ENCODE measurements at regions not wholly inside any gene's neighbourhood (a gene's known extent, or its start where the extent isn't known, plus 50 kb on each side); places are given as distances from the start of the nearest gene placed in this dataset.
"Not testable (repeated sequence)": the region's sequence is repeated elsewhere in the genome, so short reads cannot be mapped to it uniquely, and the experiment has no call there.

- Mint-ChIP-seq H3K27me3 (no peaks in the 10 kb centered on the region), H3K27ac (peak overlapping the region in 1 of 7 donors; percentile 70), H3K4me3 (no peak overlapping the region), H3K4me1 (peaks cover 0 to 1% (median 0%) of the 10 kb centered on the region in 4 donors), H3K36me3 (peaks cover 0 to 9% of the 10 kb centered on the region in 2 donors), H3K9me3 (no peaks in the 10 kb centered on the region)
- Histone ChIP-seq H3K27me3 (ENCODE audit: insufficient read depth, low read length) (no peaks in the 10 kb centered on the region), H3K27ac (ENCODE audit: low read depth, low read length) (no peak overlapping the region), H3K9me3 (ENCODE audit: control insufficient read depth in 1 of 2, low read length in 2 of 2) (no peaks in the 10 kb centered on the region), H3K36me3 (ENCODE audit: insufficient read depth, low read length) (no peaks in the 10 kb centered on the region), H3K4me3 (ENCODE audit: low read length in 2 of 2) (no peak overlapping the region), H3K4me1 (ENCODE audit: insufficient read depth, low read length) (no peaks in the 10 kb centered on the region)
- no peak for DNase-seq
- intact Hi-C loops (cut with micrococcal nuclease), result no loop called here
- CTCF ChIA-PET (ENCODE audit: partially characterized antibody), result no interaction called here
- POLR2A ChIA-PET (ENCODE audit: partially characterized antibody), result no interaction called here
Measured at GRCh38 chr2:241997017-241997416, 127.5 kb downstream of the RTP5 start.

GRCh38 chr2:241999184-241999583 is 129.7 kb downstream of the RTP5 start:
- no peaks in the 10 kb centered on the region for H3K27me3 ChIP-seq (ENCODE audit: insufficient read depth, low read length)
- H3K27ac Mint-ChIP-seq, result no peak overlapping the region
- intact Hi-C loops (cut with micrococcal nuclease), result no loop called here
- no peak overlapping the region for H3K4me3 Mint-ChIP-seq
- H3K27ac ChIP-seq (ENCODE audit: low read depth, low read length), result no peak overlapping the region
- peaks cover 11% of the 10 kb centered on the region for H3K4me1 ChIP-seq (ENCODE audit: insufficient read depth, low read length)
- no peak for DNase-seq
- ChIA-PET CTCF (ENCODE audit: partially characterized antibody) (interaction anchor here (1.4 kb wide), 1 partner anchor 48 kb away, joined by 4 read pairs; no protein-coding TSS in a partner anchor), POLR2A (ENCODE audit: partially characterized antibody) (no interaction called here)
- no peaks in the 10 kb centered on the region for H3K27me3 Mint-ChIP-seq
- peaks cover 7 to 13% (median 8%) of the 10 kb centered on the region in 4 donors for H3K4me1 Mint-ChIP-seq
- H3K4me3 ChIP-seq (ENCODE audit: low read length in 2 of 2), result no peak overlapping the region
- H3K9me3 Mint-ChIP-seq, result no peaks in the 10 kb centered on the region
- H3K36me3 Mint-ChIP-seq, result peaks cover 0 to 9% of the 10 kb centered on the region in 2 donors
- H3K9me3 ChIP-seq (ENCODE audit: control insufficient read depth in 1 of 2, low read length in 2 of 2), result no peaks in the 10 kb centered on the region
- H3K36me3 ChIP-seq (ENCODE audit: insufficient read depth, low read length), result no peaks in the 10 kb centered on the region

GRCh38 chr2:242001853-242002252 is 132.3 kb downstream of the RTP5 start:
- ChIA-PET CTCF (ENCODE audit: partially characterized antibody) (no interaction called here), POLR2A (ENCODE audit: partially characterized antibody) (no interaction called here)
- no peak overlapping the region for H3K27ac ChIP-seq (ENCODE audit: low read depth, low read length)
- peaks cover 11% of the 10 kb centered on the region for H3K4me1 ChIP-seq (ENCODE audit: insufficient read depth, low read length)
- H3K9me3 Mint-ChIP-seq, result no peaks in the 10 kb centered on the region
- peak overlapping the region in 1 of 8 donors; percentile 1 for H3K4me3 Mint-ChIP-seq
- peaks cover 7 to 13% (median 8%) of the 10 kb centered on the region in 4 donors for H3K4me1 Mint-ChIP-seq
- H3K9me3 ChIP-seq (ENCODE audit: control insufficient read depth in 1 of 2, low read length in 2 of 2), result no peaks in the 10 kb centered on the region
- H3K4me3 ChIP-seq (ENCODE audit: low read length in 2 of 2), result no peak overlapping the region
- no peaks in the 10 kb centered on the region for H3K27me3 Mint-ChIP-seq
- no peak overlapping the region for H3K27ac Mint-ChIP-seq
- H3K36me3 ChIP-seq (ENCODE audit: insufficient read depth, low read length), result no peaks in the 10 kb centered on the region
- peaks cover 0 to 9% of the 10 kb centered on the region in 2 donors for H3K36me3 Mint-ChIP-seq
- no peaks in the 10 kb centered on the region for H3K27me3 ChIP-seq (ENCODE audit: insufficient read depth, low read length)
- no peak for DNase-seq
- intact Hi-C loops (cut with micrococcal nuclease), result no loop called here

GRCh38 chr2:242002944-242003343 is 133.4 kb downstream of the RTP5 start:
- Mint-ChIP-seq H3K4me3 (peak overlapping the region in 6 of 8 donors; percentile 29 to 72 (median 65)), H3K4me1 (peaks cover 7 to 13% (median 8%) of the 10 kb centered on the region in 4 donors), H3K27ac (peak overlapping the region in 5 of 7 donors; percentile 13 to 84 (median 19)), H3K9me3 (no peaks in the 10 kb centered on the region), H3K36me3 (no peaks in the 10 kb centered on the region), H3K27me3 (no peaks in the 10 kb centered on the region)
- peak in 3 of 5 donors; percentile 12 to 21 (median 15) for DNase-seq
- CTCF ChIA-PET (ENCODE audit: partially characterized antibody), result no interaction called here
- Histone ChIP-seq H3K4me3 (ENCODE audit: low read length in 2 of 2) (no peak overlapping the region), H3K9me3 (ENCODE audit: control insufficient read depth in 1 of 2, low read length in 2 of 2) (no peaks in the 10 kb centered on the region), H3K27me3 (ENCODE audit: insufficient read depth, low read length) (no peaks in the 10 kb centered on the region), H3K27ac (ENCODE audit: low read depth, low read length) (no peak overlapping the region), H3K36me3 (ENCODE audit: insufficient read depth, low read length) (no peaks in the 10 kb centered on the region), H3K4me1 (ENCODE audit: insufficient read depth, low read length) (peaks cover 11% of the 10 kb centered on the region)
- POLR2A ChIA-PET (ENCODE audit: partially characterized antibody), result interaction anchor here (0.7 kb wide), 1 partner anchor 18 kb away, joined by 3 read pairs; no protein-coding TSS in a partner anchor
- intact Hi-C loops (cut with micrococcal nuclease), result no loop called here

- ChIA-PET POLR2A (ENCODE audit: partially characterized antibody) (no interaction called here), CTCF (ENCODE audit: partially characterized antibody) (no interaction called here)
- Mint-ChIP-seq H3K9me3 (no peaks in the 10 kb centered on the region), H3K4me3 (no peak overlapping the region), H3K27ac (no peak overlapping the region), H3K4me1 (peaks cover 7 to 13% (median 8%) of the 10 kb centered on the region in 4 donors), H3K36me3 (no peaks in the 10 kb centered on the region), H3K27me3 (no peaks in the 10 kb centered on the region)
- intact Hi-C loops (cut with micrococcal nuclease), result no loop called here
- no peaks in the 10 kb centered on the region for H3K36me3 ChIP-seq (ENCODE audit: insufficient read depth, low read length)
- H3K27ac ChIP-seq (ENCODE audit: low read depth, low read length), result no peak overlapping the region
- no peaks in the 10 kb centered on the region for H3K9me3 ChIP-seq (ENCODE audit: control insufficient read depth in 1 of 2, low read length in 2 of 2)
- no peaks in the 10 kb centered on the region for H3K27me3 ChIP-seq (ENCODE audit: insufficient read depth, low read length)
- H3K4me1 ChIP-seq (ENCODE audit: insufficient read depth, low read length), result peaks cover 11% of the 10 kb centered on the region
- DNase-seq, result no peak
- H3K4me3 ChIP-seq (ENCODE audit: low read length in 2 of 2), result no peak overlapping the region
Measured at GRCh38 chr2:242004223-242004901, 134.8 kb downstream of the RTP5 start.

GRCh38 chr2:242004902-242005230 is 135.3 kb downstream of the RTP5 start:
- Histone ChIP-seq H3K9me3 (ENCODE audit: control insufficient read depth in 1 of 2, low read length in 2 of 2) (no peaks in the 10 kb centered on the region), H3K27me3 (ENCODE audit: insufficient read depth, low read length) (no peaks in the 10 kb centered on the region), H3K36me3 (ENCODE audit: insufficient read depth, low read length) (no peaks in the 10 kb centered on the region), H3K4me1 (ENCODE audit: insufficient read depth, low read length) (peaks cover 11% of the 10 kb centered on the region), H3K4me3 (ENCODE audit: low read length in 2 of 2) (no peak overlapping the region), H3K27ac (ENCODE audit: low read depth, low read length) (no peak overlapping the region)
- H3K36me3 Mint-ChIP-seq, result no peaks in the 10 kb centered on the region
- no peak for DNase-seq
- intact Hi-C loops (cut with micrococcal nuclease), result no loop called here
- POLR2A ChIA-PET (ENCODE audit: partially characterized antibody), result no interaction called here
- H3K4me3 Mint-ChIP-seq, result no peak overlapping the region
- H3K9me3 Mint-ChIP-seq, result no peaks in the 10 kb centered on the region
- no peak overlapping the region for H3K27ac Mint-ChIP-seq
- CTCF ChIA-PET (ENCODE audit: partially characterized antibody), result no interaction called here
- H3K4me1 Mint-ChIP-seq, result peaks cover 7 to 13% (median 8%) of the 10 kb centered on the region in 4 donors
- no peaks in the 10 kb centered on the region for H3K27me3 Mint-ChIP-seq

GRCh38 chr2:242006091-242006634 is 136.6 kb downstream of the RTP5 start:
- CTCF ChIA-PET (ENCODE audit: partially characterized antibody); intact Hi-C loops (cut with micrococcal nuclease); H3K27me3 ChIP-seq (ENCODE audit: insufficient read depth, low read length); H3K27me3 Mint-ChIP-seq; POLR2A ChIA-PET (ENCODE audit: partially characterized antibody); H3K9me3 Mint-ChIP-seq; H3K36me3 Mint-ChIP-seq; H3K36me3 ChIP-seq (ENCODE audit: insufficient read depth, low read length); H3K9me3 ChIP-seq (ENCODE audit: control insufficient read depth in 1 of 2, low read length in 2 of 2); H3K4me3 ChIP-seq (ENCODE audit: low read length in 2 of 2); DNase-seq; H3K27ac ChIP-seq (ENCODE audit: low read depth, low read length); H3K4me3 Mint-ChIP-seq: not testable (repeated sequence)
- peaks cover 11% of the 10 kb centered on the region for H3K4me1 ChIP-seq (ENCODE audit: insufficient read depth, low read length)
- peak overlapping the region in 1 of 7 donors; percentile 89 for H3K27ac Mint-ChIP-seq
- H3K4me1 Mint-ChIP-seq, result peaks cover 11 to 17% (median 12%) of the 10 kb centered on the region in 4 donors
